ENCODE measurements at regions not wholly inside any gene's neighbourhood (a gene's known extent, or its start where the extent isn't known, plus 50 kb on each side); places are given as distances from the start of the nearest gene placed in this dataset.

GRCh38 chr6:139586273-139586672 lies 211.8 kb upstream of the CITED2 start:
- no peak for TF ChIP-seq CTCF (IDR thresholded peaks at IDR 0.05; ENCODE audit: insufficient read depth, low read length, poor library complexity, severe bottlenecking)
- TF ChIP-seq EZH2phosphoT487 (conservative IDR thresholded peaks at IDR 0.05; ENCODE audit: low read length) = no peak
